ENCODE measurements at regions not wholly inside any gene's neighbourhood (a gene's known extent, or its start where the extent isn't known, plus 50 kb on each side); places are given as distances from the start of the nearest gene placed in this dataset.

GRCh38 chr6:91166271-91167046, 579.6 kb upstream of the MAP3K7 start:
- TF ChIP-seq CTCF (conservative IDR thresholded peaks at IDR 0.05) (no peak), EZH2 (IDR thresholded peaks at IDR 0.05; ENCODE audit: low read depth) (no peak)
